DND-41 (cell line): ENCODE measurements at regions not wholly inside any gene's neighbourhood (a gene's known extent, or its start where the extent isn't known, plus 50 kb on each side); places are given as distances from the start of the nearest gene placed in this dataset.

ENCODE experiments used
- ATAC-seq: fragments of 200-7000 bp; cut with Tn5 transposase; 3 replicates; pipeline ENCODE4 v1.9.1; 2021; ENCODE audit warnings: low read depth; ENCODE audit not compliant: insufficient read depth
- DNase-seq: peaks from one replicate; pipeline ENCODE4 v3.0.0-alpha.2; 2020
- H2AFZ ChIP-seq: 2 replicates; pipeline ENCODE4 v1.6.0; 2012; ENCODE audit warnings: low read depth, low read length
- H3K27ac ChIP-seq: 2 replicates; pipeline ENCODE4 v1.5.1; 2012; ENCODE audit warnings: low read length, inconsistent platforms
- H3K27me3 ChIP-seq: fragments of 200-600 bp; sonication (generic); 2 replicates; pipeline ENCODE4 v1.6.0; 2012; ENCODE audit warnings: low read length, mild to moderate bottlenecking, inconsistent platforms; ENCODE audit not compliant: insufficient read depth, poor library complexity
- H3K36me3 ChIP-seq: 2 replicates; pipeline ENCODE4 v1.5.1; 2012; ENCODE audit warnings: low read length, inconsistent platforms; ENCODE audit not compliant: insufficient read depth
- H3K4me1 ChIP-seq: 2 replicates; pipeline ENCODE4 v1.5.1; 2012; ENCODE audit warnings: mild to moderate bottlenecking, low read length; ENCODE audit not compliant: insufficient read depth
- H3K4me2 ChIP-seq: 2 replicates; pipeline ENCODE4 v1.6.0; 2012; ENCODE audit warnings: mild to moderate bottlenecking, moderate library complexity, low read length, inconsistent platforms; ENCODE audit not compliant: insufficient read depth
- H3K4me3 ChIP-seq, 2 experiments: fragments of 200-600 bp in 1 of 2; shearing (Covaris generic) in 1 of 2; 2 replicates each; pipeline ENCODE4 v1.5.1; 2012 to 2016; ENCODE audit warnings: inconsistent platforms in 2 of 2, low read length in 2 of 2, mild to moderate bottlenecking in 2 of 2, low read depth in 1 of 2, moderate library complexity in 1 of 2
- H3K79me2 ChIP-seq: 2 replicates; pipeline ENCODE4 v1.6.0; 2012; ENCODE audit warnings: low read length, inconsistent platforms; ENCODE audit not compliant: insufficient read depth
- H3K9ac ChIP-seq: 2 replicates; pipeline ENCODE4 v1.6.0; 2012; ENCODE audit warnings: low read depth, mild to moderate bottlenecking, inconsistent platforms, low read length, moderate library complexity
- H3K9me3 ChIP-seq: 2 replicates; pipeline ENCODE4 v1.5.1; 2012; ENCODE audit warnings: low read length, moderate library complexity, mild to moderate bottlenecking, inconsistent platforms; ENCODE audit not compliant: insufficient read depth, severe bottlenecking
- H4K20me1 ChIP-seq: 2 replicates; pipeline ENCODE4 v1.6.0; 2012; ENCODE audit warnings: low read length; ENCODE audit not compliant: insufficient read depth
- EZH2 ChIP-seq: IDR thresholded peaks from 3 replicates; pipeline ENCODE4 v1.6.1; 2012; ENCODE audit warnings: borderline replicate concordance, low read depth, mild to moderate bottlenecking, moderate library complexity, low read length, inconsistent platforms; ENCODE audit not compliant: severe bottlenecking
- TF ChIP-seq, protein P1 (sequence below): IDR thresholded peaks from 2 replicates; pipeline ENCODE4 v1.5.1; 2012; ENCODE audit warnings: borderline replicate concordance, low read length, moderate library complexity, mild to moderate bottlenecking; ENCODE audit not compliant: poor library complexity, severe bottlenecking; ENCODE audit errors: extremely low read depth

DNA sequence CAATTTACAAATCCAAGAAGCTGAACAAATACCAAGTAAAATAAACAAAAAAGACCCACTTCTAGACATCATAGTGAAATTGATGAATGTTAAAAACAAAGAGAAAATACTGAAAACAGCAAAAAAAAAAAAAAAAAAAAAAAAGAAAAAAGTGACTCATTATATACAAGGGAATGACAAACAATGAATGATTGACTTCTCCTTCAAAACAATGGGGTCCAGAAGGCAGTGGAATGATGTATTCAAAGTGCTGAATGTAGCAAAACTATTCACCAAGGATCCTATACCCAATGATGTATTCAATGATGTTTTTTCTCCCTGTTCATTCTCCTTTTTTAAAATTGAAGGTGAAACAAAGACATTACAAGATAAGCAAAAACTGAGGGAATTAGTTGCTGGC, 650.0 kb downstream of the UTRN start:
- no peak overlapping the region for H3K4me2 ChIP-seq

GRCh38 chr6:144935661-144936060, 650.5 kb downstream of the UTRN start:
- no peaks in the 10 kb centered on the region for H4K20me1 ChIP-seq
- no peak overlapping the region for H3K27ac ChIP-seq
- ATAC-seq, result no peak
- H3K4me3 ChIP-seq, result no peak overlapping the region
- no peaks in the 10 kb centered on the region for H3K36me3 ChIP-seq
- no peak for TF ChIP-seq EZH2
- TF ChIP-seq, protein P1, sequence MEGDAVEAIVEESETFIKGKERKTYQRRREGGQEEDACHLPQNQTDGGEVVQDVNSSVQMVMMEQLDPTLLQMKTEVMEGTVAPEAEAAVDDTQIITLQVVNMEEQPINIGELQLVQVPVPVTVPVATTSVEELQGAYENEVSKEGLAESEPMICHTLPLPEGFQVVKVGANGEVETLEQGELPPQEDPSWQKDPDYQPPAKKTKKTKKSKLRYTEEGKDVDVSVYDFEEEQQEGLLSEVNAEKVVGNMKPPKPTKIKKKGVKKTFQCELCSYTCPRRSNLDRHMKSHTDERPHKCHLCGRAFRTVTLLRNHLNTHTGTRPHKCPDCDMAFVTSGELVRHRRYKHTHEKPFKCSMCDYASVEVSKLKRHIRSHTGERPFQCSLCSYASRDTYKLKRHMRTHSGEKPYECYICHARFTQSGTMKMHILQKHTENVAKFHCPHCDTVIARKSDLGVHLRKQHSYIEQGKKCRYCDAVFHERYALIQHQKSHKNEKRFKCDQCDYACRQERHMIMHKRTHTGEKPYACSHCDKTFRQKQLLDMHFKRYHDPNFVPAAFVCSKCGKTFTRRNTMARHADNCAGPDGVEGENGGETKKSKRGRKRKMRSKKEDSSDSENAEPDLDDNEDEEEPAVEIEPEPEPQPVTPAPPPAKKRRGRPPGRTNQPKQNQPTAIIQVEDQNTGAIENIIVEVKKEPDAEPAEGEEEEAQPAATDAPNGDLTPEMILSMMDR, result no peak
- no peaks in the 10 kb centered on the region for H3K4me1 ChIP-seq
- no peaks in the 10 kb centered on the region for H3K79me2 ChIP-seq
- H3K4me2 ChIP-seq, result no peak overlapping the region
- H2AFZ ChIP-seq, result no peak overlapping the region
- DNase-seq, result no peak
- no peaks in the 10 kb centered on the region for H3K27me3 ChIP-seq
- H3K9ac ChIP-seq, result no peak overlapping the region
- H3K9me3 ChIP-seq, result no peaks in the 10 kb centered on the region

More for the DNA sequence above, 650.0 kb downstream of the UTRN start:
- H3K79me2 ChIP-seq, result no peaks in the 10 kb centered on the region
- H3K9me3 ChIP-seq, result no peaks in the 10 kb centered on the region
- DNase-seq, result no peak
- no peak for ATAC-seq
- H2AFZ ChIP-seq, result no peak overlapping the region
- H4K20me1 ChIP-seq, result no peaks in the 10 kb centered on the region
- TF ChIP-seq, protein P1, result no peak
- no peak for TF ChIP-seq EZH2
- no peaks in the 10 kb centered on the region for H3K27me3 ChIP-seq
- no peaks in the 10 kb centered on the region for H3K4me1 ChIP-seq
- H3K27ac ChIP-seq, result no peak overlapping the region
- no peaks in the 10 kb centered on the region for H3K36me3 ChIP-seq
- no peak overlapping the region for H3K4me3 ChIP-seq
- no peak overlapping the region for H3K9ac ChIP-seq

GRCh38 chr6:144936764-144937163, 651.6 kb downstream of the UTRN start:
- Histone ChIP-seq H2AFZ (no peak overlapping the region), H4K20me1 (no peaks in the 10 kb centered on the region), H3K36me3 (no peaks in the 10 kb centered on the region), H3K4me3 (no peak overlapping the region), H3K9me3 (no peaks in the 10 kb centered on the region), H3K4me2 (no peak overlapping the region), H3K79me2 (no peaks in the 10 kb centered on the region), H3K4me1 (no peaks in the 10 kb centered on the region), H3K9ac (no peak overlapping the region), H3K27me3 (no peaks in the 10 kb centered on the region), H3K27ac (no peak overlapping the region)
- no peak for ATAC-seq
- TF ChIP-seq, protein P1, result no peak
- no peak for TF ChIP-seq EZH2
- DNase-seq, result no peak

DNA sequence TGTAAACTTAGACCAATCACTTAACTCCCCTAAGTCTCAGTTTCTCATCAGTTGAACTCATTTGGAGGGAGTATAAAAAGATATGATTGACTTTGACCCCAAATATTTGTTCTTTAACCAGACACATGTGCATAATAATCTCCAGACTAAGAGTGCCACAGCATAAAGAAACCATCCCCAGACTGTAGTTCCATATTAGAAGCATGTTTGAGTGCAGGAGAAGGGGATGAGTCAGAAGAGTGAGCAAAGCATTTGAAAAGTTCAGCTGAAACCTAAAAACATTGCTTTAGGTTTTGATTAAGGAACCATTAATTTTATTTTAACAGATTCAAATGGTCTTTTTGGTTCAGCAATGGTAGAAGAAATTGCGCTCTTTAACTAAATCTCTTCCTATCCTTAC, 654.8 kb downstream of the UTRN start:
- Histone ChIP-seq H3K27me3 (no peaks in the 10 kb centered on the region), H3K4me3 (no peak overlapping the region), H3K79me2 (no peaks in the 10 kb centered on the region), H3K4me2 (no peak overlapping the region), H3K27ac (no peak overlapping the region), H2AFZ (no peak overlapping the region), H3K4me1 (no peaks in the 10 kb centered on the region), H3K9ac (no peak overlapping the region), H4K20me1 (no peaks in the 10 kb centered on the region), H3K9me3 (no peaks in the 10 kb centered on the region), H3K36me3 (no peaks in the 10 kb centered on the region)
- no peak for DNase-seq
- ATAC-seq, result no peak
- TF ChIP-seq, protein P1, result no peak
- TF ChIP-seq EZH2, result no peak
